NCI-H1105 (cell line): ENCODE measurements at regions not wholly inside any gene's neighbourhood (a gene's known extent, or its start where the extent isn't known, plus 50 kb on each side); places are given as distances from the start of the nearest gene placed in this dataset.
A peak's percentile ranks its signal among the peaks of the same experiment; 100 is the strongest.

Experiments
- DNase-seq: peaks from one replicate; lab custom pipeline; 2025; lab: John Stamatoyannopoulos, UW

- no peak for DNase-seq
Observed at GRCh38 chr20:56060486-56060885, 55.2 kb upstream of the CBLN4 start.

GRCh38 chr20:56069016-56069415, 63.7 kb upstream of the CBLN4 start:
- no peak for DNase-seq

- no peak for DNase-seq
Observed at GRCh38 chr20:56072165-56072564, 66.8 kb upstream of the CBLN4 start.

- DNase-seq, result no peak
Observed at GRCh38 chr20:56088375-56088774, 83.1 kb upstream of the CBLN4 start.

GRCh38 chr20:56091628-56092234, 86.4 kb upstream of the CBLN4 start:
- DNase-seq, result no peak

GRCh38 chr20:56094228-56094627, 88.9 kb upstream of the CBLN4 start:
- DNase-seq, result no peak

- no peak for DNase-seq
Observed at GRCh38 chr20:56098981-56099500, 93.7 kb upstream of the CBLN4 start.

GRCh38 chr20:56111961-56112730, 106.8 kb upstream of the CBLN4 start:
- no peak for DNase-seq

GRCh38 chr20:56117350-56117749, 112.0 kb upstream of the CBLN4 start:
- DNase-seq, result no peak

GRCh38 chr20:56121850-56122249, 116.5 kb upstream of the CBLN4 start:
- DNase-seq, result no peak

- no peak for DNase-seq
Observed at GRCh38 chr20:56143759-56144158, 104.8 kb upstream of the MC3R start.

- DNase-seq, result no peak
Observed at GRCh38 chr20:56151834-56152233, 96.7 kb upstream of the MC3R start.

GRCh38 chr20:56153926-56154325, 94.6 kb upstream of the MC3R start:
- no peak for DNase-seq

- no peak for DNase-seq
Observed at GRCh38 chr20:56155625-56156024, 92.9 kb upstream of the MC3R start.

GRCh38 chr20:56157530-56158203, 90.9 kb upstream of the MC3R start:
- no peak for DNase-seq

- DNase-seq, result no peak
Observed at GRCh38 chr20:56158489-56158888, 90.0 kb upstream of the MC3R start.

- no peak for DNase-seq
Observed at GRCh38 chr20:56160956-56161355, 87.6 kb upstream of the MC3R start.

- DNase-seq, result no peak
Observed at GRCh38 chr20:56163806-56164205, 84.7 kb upstream of the MC3R start.

- DNase-seq, result peak; percentile 14
Observed at GRCh38 chr20:56166781-56167465, 81.6 kb upstream of the MC3R start.

- no peak for DNase-seq
Observed at GRCh38 chr20:56171087-56172012, 77.2 kb upstream of the MC3R start.

GRCh38 chr20:56173438-56173837, 75.1 kb upstream of the MC3R start:
- no peak for DNase-seq
